Common myeloid progenitor, CD34-positive (primary cell): ENCODE measurements at regions not wholly inside any gene's neighbourhood (a gene's known extent, or its start where the extent isn't known, plus 50 kb on each side); places are given as distances from the start of the nearest gene placed in this dataset.
A peak's percentile ranks its signal among the peaks of the same experiment; 100 is the strongest.
"Not testable (repeated sequence)": the region's sequence is repeated elsewhere in the genome, so short reads cannot be mapped to it uniquely, and the experiment has no call there.

Experiments used
- CTCF ChIA-PET: fragments of 350-600 bp; sonication (Branson Sonifier 250); formaldehyde crosslinking; loops from one replicate; lab custom pipeline; 2021; ENCODE audit warnings: antibody characterized with exemption; lab: Charles Lee
- POLR2A ChIA-PET: fragments of 350-600 bp; sonication (Branson Sonifier 250); formaldehyde crosslinking; loops from one replicate; lab custom pipeline; 2021; ENCODE audit warnings: antibody characterized with exemption; lab: Charles Lee
- DNase-seq, 3 donors: peaks; one replicate each; pipeline versions ENCODE4 v3.0.0 to v3.0.0-alpha.2; 2013
- H3K27ac ChIP-seq, 2 experiments: 1 replicate in 1 of 2; 2 replicates in 1 of 2; pipeline ENCODE4 v1.7.0; 2013; ENCODE audit warnings: inconsistent platforms in 2 of 2, low read length in 2 of 2, mild to moderate bottlenecking in 2 of 2, low read depth in 1 of 2, moderate library complexity in 1 of 2; ENCODE audit not compliant: severe bottlenecking in 2 of 2, insufficient read depth in 1 of 2, poor library complexity in 1 of 2
- H3K27me3 ChIP-seq, 5 experiments: replicated peaks in 2 of 5; 1 replicate in 3 of 5; 2 replicates in 2 of 5; pipeline versions ENCODE4 v1.6.1 to v1.7.0; 2013; ENCODE audit warnings: low read length in 4 of 5, mild to moderate bottlenecking in 2 of 5, moderate library complexity in 2 of 5, inconsistent platforms in 1 of 5; ENCODE audit not compliant: insufficient read depth in 5 of 5, control insufficient read depth in 4 of 5
- H3K36me3 ChIP-seq, 4 experiments: 1 replicate in 2 of 4; 2 replicates in 2 of 4; pipeline versions ENCODE4 v1.6.1 to v1.7.0; 2013; ENCODE audit warnings: low read length in 3 of 4, control low read depth in 1 of 4, mild to moderate bottlenecking in 1 of 4; ENCODE audit not compliant: control insufficient read depth in 4 of 4, insufficient read depth in 4 of 4
- H3K4me1 ChIP-seq, 4 experiments: 1 replicate in 3 of 4; 2 replicates in 1 of 4; pipeline versions ENCODE4 v1.6.1 to v1.7.1; 2013; ENCODE audit warnings: low read length in 3 of 4, mild to moderate bottlenecking in 3 of 4, control low read depth in 1 of 4, inconsistent platforms in 1 of 4, moderate library complexity in 1 of 4; ENCODE audit not compliant: control insufficient read depth in 4 of 4, insufficient read depth in 4 of 4; ENCODE audit errors: control extremely low read depth in 1 of 4
- H3K4me3 ChIP-seq, 7 experiments: 1 replicate in 4 of 7; 2 replicates in 3 of 7; pipeline versions ENCODE4 v1.5.1 to v1.7.0; 2013; ENCODE audit warnings: mild to moderate bottlenecking in 7 of 7, low read length in 6 of 7, moderate library complexity in 6 of 7, inconsistent platforms in 2 of 7, low read depth in 2 of 7, control low read depth in 1 of 7; ENCODE audit not compliant: insufficient read depth in 4 of 7, control insufficient read depth in 1 of 7; ENCODE audit errors: extremely low read depth in 1 of 7
- H3K9me3 ChIP-seq, 5 experiments: 1 replicate in 4 of 5; 2 replicates in 1 of 5; pipeline versions ENCODE4 v1.6.1 to v1.7.1; 2013; ENCODE audit warnings: low read length in 4 of 5, mild to moderate bottlenecking in 2 of 5, inconsistent platforms in 1 of 5, low read depth in 1 of 5, moderate library complexity in 1 of 5; ENCODE audit not compliant: control insufficient read depth in 4 of 5, insufficient read depth in 2 of 5; ENCODE audit errors: control extremely low read depth in 1 of 5
- WGBS: methylation state at CpG from one replicate; pipeline ENCODE4 v1.1.5; 2013; ENCODE audit not compliant: insufficient coverage; 5-methylcytosine and 5-hydroxymethylcytosine counted together

DNA sequence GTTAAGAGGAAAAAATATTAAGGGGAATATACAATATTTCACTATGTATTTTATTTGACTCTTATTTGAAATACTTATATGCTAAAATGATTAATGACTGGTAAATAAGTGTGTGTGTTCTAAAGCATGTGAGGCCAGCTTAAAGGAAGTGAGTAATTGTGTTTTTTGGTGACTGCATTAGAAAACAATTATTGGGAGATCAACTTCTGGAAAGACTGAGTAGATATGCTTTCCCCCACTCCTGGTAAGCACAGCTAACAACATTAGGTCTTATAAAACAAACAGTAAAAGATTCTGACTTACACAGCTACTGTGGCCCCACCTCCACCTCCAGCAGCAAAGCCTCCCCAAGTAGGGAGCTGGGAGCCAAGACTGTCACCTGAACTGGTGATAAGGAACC, 403.0 kb downstream of the SRGAP2C start:
- H3K27me3 ChIP-seq, result no peaks in the 10 kb centered on the region
- no peaks in the 10 kb centered on the region for H3K36me3 ChIP-seq
- no peak overlapping the region for H3K4me3 ChIP-seq
- ChIA-PET CTCF (no interaction called here), POLR2A (no interaction called here)
- no peak overlapping the region for H3K27ac ChIP-seq
- DNase-seq, result no peak
- H3K9me3 ChIP-seq, result peaks cover 0 to 3% (median 0%) of the 10 kb centered on the region in 5 experiments
- H3K4me1 ChIP-seq, result peaks cover 0 to 3% (median 0%) of the 10 kb centered on the region in 4 experiments

DNA sequence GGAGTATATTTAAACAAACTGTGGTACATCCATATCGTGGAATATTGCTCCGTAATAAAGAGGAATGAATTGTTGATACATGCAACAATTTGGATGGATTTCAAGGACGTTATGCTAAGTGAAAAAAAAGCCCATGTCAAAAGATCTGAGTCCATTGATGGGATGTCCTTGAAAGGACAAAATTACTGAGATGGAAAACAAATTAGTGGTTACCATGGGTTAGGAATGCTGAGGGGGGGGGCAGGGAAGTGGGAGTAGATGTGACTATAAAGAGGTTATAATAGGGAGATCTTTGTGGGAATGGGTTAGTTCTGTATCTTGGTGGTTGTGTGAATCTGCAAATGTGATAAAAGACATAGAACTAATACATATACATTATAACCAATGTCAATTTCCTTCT, 409.3 kb downstream of the SRGAP2C start:
- POLR2A ChIA-PET, result no interaction called here

DNA sequence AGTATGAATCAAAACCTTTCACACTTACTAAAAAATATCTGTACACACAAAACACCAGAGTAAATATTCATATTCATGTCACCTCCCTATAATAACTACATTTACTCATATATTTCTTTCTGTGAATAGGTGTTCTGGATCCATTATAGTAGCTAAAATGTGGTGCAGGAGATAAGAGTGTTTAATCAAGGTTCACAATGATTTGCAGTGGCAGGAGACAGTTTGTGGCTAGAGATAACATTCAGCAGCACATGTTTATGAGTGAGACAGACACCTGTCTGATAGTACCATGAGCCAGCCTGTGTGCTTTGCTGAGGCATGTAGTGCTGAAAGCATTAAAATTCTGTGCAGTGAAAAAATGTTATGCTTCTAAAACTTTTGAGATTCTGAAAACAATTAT, 410.3 kb downstream of the SRGAP2C start:
- ChIA-PET POLR2A (no interaction called here), CTCF (no interaction called here)
- peak; percentile 14 to 79 (median 52) for DNase-seq
- no peak overlapping the region for H3K27ac ChIP-seq
- H3K4me1 ChIP-seq, result peaks cover 0 to 4% (median 0%) of the 10 kb centered on the region in 4 experiments
- H3K36me3 ChIP-seq, result no peaks in the 10 kb centered on the region
- no peaks in the 10 kb centered on the region for H3K9me3 ChIP-seq
- no peak overlapping the region for H3K4me3 ChIP-seq
- H3K27me3 ChIP-seq, result no peaks in the 10 kb centered on the region

More for the DNA sequence above, 409.3 kb downstream of the SRGAP2C start:
- no peak for DNase-seq
- Histone ChIP-seq H3K9me3 (no peaks in the 10 kb centered on the region), H3K4me3 (no peak overlapping the region), H3K36me3 (no peaks in the 10 kb centered on the region), H3K27ac (no peak overlapping the region), H3K4me1 (peaks cover 0 to 4% (median 0%) of the 10 kb centered on the region in 4 experiments), H3K27me3 (no peaks in the 10 kb centered on the region)
- 100% methylated on average over 3 of the region's 3 CpGs for WGBS
- CTCF ChIA-PET, result no interaction called here

DNA sequence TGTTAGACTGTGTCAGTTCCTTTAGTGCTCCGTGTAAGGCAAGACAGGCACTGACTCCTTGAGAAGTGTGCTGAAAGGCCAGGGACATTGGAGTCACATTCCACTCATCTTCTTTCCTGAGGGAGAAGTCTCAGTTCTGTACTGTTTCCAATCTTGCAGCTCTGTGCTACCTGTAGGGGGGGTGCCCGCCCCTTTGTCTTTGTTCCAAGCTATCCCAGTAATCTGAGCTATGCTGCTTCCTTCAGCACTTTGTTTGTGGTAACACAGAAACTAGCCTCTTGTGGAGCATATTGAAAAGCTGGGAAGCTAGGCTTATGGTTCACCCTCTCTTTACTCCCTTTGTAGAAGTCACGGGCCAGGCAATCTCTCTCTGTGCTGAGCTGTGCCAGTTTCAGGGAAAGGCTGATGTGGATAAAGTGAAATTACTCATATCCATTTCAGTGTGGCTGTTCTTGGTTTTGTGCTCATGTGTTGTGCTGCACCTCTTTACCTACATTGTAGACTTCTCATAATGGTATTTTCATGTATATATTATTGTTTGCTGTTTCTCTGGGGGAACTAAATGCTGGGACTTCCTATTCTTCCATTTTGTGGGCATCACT, 420.2 kb downstream of the SRGAP2C start:
- H3K4me1 ChIP-seq, H3K27ac ChIP-seq, POLR2A ChIA-PET, CTCF ChIA-PET, H3K27me3 ChIP-seq, H3K36me3 ChIP-seq, H3K4me3 ChIP-seq, DNase-seq: not testable (repeated sequence)
- no CpG with 5 or more reads among the region's 3 CpGs for WGBS
- H3K9me3 ChIP-seq, result peaks cover 0 to 12% (median 2%) of the 10 kb centered on the region in 5 experiments

DNA sequence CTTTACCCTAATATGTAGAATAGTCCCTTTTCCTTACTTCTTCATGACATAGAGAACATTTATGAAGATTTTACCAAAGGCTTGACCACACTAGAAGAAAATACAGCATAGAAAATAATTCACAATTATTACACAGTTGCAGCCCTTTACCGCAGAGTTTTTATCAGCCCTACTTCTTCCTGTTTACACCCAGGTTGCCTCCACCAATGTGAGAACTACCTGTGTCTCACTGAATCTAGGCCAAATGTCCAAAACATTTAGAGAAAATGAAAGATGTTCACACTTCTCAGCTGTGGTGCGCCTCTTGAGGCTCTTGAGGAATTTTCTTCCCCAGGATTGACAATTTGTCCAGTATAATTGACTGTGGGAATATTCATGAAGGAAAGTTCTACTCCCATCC, 422.7 kb downstream of the SRGAP2C start:
- H3K9me3 ChIP-seq, H3K4me1 ChIP-seq, POLR2A ChIA-PET, CTCF ChIA-PET, H3K4me3 ChIP-seq, DNase-seq, H3K27ac ChIP-seq, H3K27me3 ChIP-seq, H3K36me3 ChIP-seq: not testable (repeated sequence)
- no CpG with 5 or more reads among the region's 2 CpGs for WGBS
